ENCODE measurements at regions not wholly inside any gene's neighbourhood (a gene's known extent, or its start where the extent isn't known, plus 50 kb on each side); places are given as distances from the start of the nearest gene placed in this dataset.

DNA sequence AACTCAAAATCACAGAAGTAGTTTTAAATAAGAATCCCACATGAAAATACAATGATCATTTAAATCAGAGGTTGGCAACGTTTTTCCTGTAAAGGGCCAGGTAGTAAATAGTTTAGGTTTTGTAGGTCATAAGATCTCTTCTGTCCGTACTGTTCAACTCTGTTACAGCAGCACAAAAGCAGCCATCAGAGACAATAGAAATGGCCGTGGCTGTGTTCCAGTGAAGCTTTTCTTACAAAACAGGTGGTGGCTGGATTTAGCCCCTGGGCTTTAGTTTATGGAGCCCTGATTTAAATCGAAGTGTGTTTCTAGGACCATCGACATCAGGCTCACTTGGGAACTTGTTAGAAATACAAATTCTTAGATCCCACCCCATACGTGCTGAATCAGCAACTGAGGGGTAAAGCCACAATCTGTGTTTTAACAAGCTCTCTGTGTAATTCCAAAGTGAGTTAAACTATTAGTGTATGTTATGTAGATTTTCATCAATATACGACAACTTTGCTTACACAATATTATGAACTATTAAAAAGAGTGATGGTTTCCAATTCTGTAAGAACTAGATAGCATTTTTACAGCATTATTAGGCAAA is 54.8 kb upstream of the MIR17HG start:
- no peak for DNase-seq

DNA sequence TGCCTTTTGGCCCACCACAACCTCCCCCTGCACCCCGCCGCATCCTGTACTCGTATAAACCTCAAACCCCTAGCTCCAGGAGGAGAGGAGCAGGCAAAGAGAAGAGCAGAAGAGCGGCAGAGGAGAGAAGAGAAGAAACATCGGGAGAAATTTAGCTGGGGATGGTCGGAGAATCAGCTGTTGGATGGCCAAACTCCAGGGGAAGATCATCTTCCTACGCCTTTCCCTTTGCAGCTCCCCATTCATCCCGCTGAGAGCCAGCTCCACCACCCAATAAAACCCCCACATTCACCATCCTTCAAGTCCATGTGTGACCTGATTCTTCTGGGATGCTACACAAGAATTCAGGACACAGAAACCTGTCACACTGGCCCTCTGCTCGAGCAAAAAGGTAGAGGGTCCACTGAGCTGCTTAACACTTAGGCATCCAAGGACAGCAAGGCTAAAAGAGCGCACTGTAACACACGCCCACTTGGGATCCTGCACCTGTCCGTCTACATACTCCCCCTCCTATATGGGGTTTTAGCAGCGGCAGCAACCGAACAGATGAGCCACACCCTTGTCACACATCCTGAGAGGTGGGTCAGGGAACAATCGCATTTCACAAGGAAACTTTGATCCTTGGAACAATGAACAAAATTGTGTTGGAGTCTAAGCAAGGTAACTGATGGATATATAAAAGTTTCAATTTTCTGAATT is 51.6 kb upstream of the MIR17HG start:
- no peak for DNase-seq

DNA sequence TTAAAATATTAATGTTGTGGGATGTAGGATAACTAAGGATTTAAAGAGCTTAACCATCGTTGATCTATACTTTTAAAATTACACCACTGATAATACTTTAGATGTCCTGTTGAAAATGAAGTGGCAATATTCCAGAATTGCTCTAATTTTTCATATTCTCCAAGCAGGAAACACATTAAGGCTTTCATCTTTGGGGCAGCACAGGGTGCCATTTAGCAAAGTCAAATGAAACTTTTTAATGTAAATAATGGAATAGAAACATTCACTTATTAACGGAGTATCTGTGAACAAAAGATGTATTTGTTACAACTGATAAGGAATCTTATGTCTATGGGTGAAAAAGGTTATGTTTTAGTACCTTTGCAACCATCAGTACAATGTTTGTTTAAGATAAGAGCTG is 50.0 kb upstream of the MIR17HG start:
- DNase-seq: no peak

All from DMS53 (cell line).